ENCODE measurements at regions not wholly inside any gene's neighbourhood (a gene's known extent, or its start where the extent isn't known, plus 50 kb on each side); places are given as distances from the start of the nearest gene placed in this dataset.

DNA sequence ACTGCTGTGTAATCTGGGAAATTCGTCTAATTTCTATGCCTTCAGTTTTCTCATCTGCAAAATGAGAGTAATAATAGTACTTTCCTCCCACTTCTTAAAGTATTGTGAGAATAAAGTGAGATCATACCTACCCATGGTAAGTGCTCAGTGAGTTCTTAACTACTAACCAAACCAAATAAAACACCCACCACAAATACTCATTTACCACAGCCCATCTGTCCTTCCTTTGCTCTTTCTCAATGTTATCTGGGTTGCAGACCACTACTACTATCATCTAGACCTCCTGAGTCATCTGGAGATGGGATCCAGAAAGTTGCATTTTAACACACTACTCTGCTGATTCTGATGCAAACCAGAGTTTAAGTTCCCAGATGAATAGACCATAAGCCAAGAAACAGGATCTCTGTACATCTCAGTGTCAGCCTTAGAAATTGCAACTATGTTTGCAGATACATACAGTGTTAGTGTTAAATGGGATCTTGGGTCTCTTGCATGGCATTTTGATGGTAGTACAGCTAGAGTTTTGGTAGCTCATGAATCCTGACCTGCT, 105.4 kb upstream of the ATP10B start:
- Histone ChIP-seq H3K4me1 (ENCODE audit: control insufficient read depth, insufficient read depth, low read length) (no peaks in the 10 kb centered on the region; the same call in 1 of the 2 replicates), H2AFZ (ENCODE audit: control insufficient read depth, low read depth, low read length) (no peak overlapping the region), H3K27ac (ENCODE audit: control insufficient read depth, insufficient read depth) (no peak overlapping the region), H3K4me2 (ENCODE audit: control insufficient read depth, insufficient read depth) (no peak overlapping the region), H3K9ac (ENCODE audit: control insufficient read depth, insufficient read depth, low read length) (no peak overlapping the region), H3K79me2 (ENCODE audit: control insufficient read depth, insufficient read depth, low read length) (no peaks in the 10 kb centered on the region), H3K27me3 (replicated peaks in 1 of 2; ENCODE audit: control insufficient read depth in 2 of 2, insufficient read depth in 2 of 2, low read length in 1 of 2) (no peaks in the 10 kb centered on the region), H3K36me3 (ENCODE audit: control insufficient read depth in 2 of 2, insufficient read depth in 2 of 2, low read length in 1 of 2) (no peaks in the 10 kb centered on the region), H3K9me3 (replicated peaks; ENCODE audit: control insufficient read depth, insufficient read depth, low read length) (no peaks in the 10 kb centered on the region), H3K4me3 (no peak overlapping the region), H4K20me1 (ENCODE audit: control insufficient read depth, insufficient read depth) (no peaks in the 10 kb centered on the region)
- no TSS peak for BruUV-seq (replicated peaks)
- DNase-seq (ENCODE audit: low read depth, low spot score) (no peak), FAIRE-seq (peak; percentile 83), ATAC-seq (peak; percentile 60)
- SMC1A ChIA-PET (ENCODE audit: uncharacterized antibody, unreplicated experiment): interaction anchor here (1.1 to 1.3 kb wide), 2 partner anchors 114 to 154 kb away, joined by 3 to 4 read pairs; no protein-coding TSS in a partner anchor
- in situ Hi-C loops (cut with MboI): no loop called here
- POLR2A ChIA-PET: no interaction called here
- RAD21 ChIA-PET (ENCODE audit: unreplicated experiment): no interaction called here
- CTCF ChIA-PET: no interaction called here
- 0% methylated on average over 1 of the region's 1 CpG for WGBS (ENCODE audit: insufficient coverage, insufficient replicate concordance, low lambda C conversion rate, missing lambda C conversion rate)
- TF ChIP-seq, protein P1, sequence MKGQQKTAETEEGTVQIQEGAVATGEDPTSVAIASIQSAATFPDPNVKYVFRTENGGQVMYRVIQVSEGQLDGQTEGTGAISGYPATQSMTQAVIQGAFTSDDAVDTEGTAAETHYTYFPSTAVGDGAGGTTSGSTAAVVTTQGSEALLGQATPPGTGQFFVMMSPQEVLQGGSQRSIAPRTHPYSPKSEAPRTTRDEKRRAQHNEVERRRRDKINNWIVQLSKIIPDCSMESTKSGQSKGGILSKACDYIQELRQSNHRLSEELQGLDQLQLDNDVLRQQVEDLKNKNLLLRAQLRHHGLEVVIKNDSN (IDR thresholded peaks at IDR 0.05; ENCODE audit: borderline replicate concordance, extremely low read length, insufficient read depth, low read depth, low read length): no peak
- TF ChIP-seq MTA2 (IDR thresholded peaks at IDR 0.05; ENCODE audit: low read depth) (peak; percentile 34; the same call in 1 of the 2 replicates), RUNX3 (IDR thresholded peaks at IDR 0.05; ENCODE audit: low read length) (peak; percentile 50), KLF5 (IDR thresholded peaks at IDR 0.05; ENCODE audit: partially characterized antibody) (no peak), ETV6 (conservative IDR thresholded peaks at IDR 0.05 in 1 of 2, IDR thresholded peaks at IDR 0.05 in 1 of 2; ENCODE audit: borderline replicate concordance in 1 of 2, low read depth in 1 of 2) (no peak), LARP7 (IDR thresholded peaks at IDR 0.05) (no peak), ASH2L (IDR thresholded peaks at IDR 0.05; ENCODE audit: borderline replicate concordance, low read depth) (no peak), BCL11A (IDR thresholded peaks at IDR 0.05; ENCODE audit: low read depth, low read length) (0 out of 2 replicates have a peak, but pooled peaks have one; percentile 40), YY1 (IDR thresholded peaks at IDR 0.05; ENCODE audit: low read depth, low read length) (no peak), RCOR1 (conservative IDR thresholded peaks at IDR 0.05; ENCODE audit: low read depth, low read length) (no peak), ZNF274 (IDR thresholded peaks at IDR 0.05; ENCODE audit: insufficient read depth, insufficient read length) (no peak), DPF2 (IDR thresholded peaks at IDR 0.05) (0 out of 2 replicates have a peak, but pooled peaks have one; percentile 35), IKZF2 (IDR thresholded peaks at IDR 0.05) (peak; percentile 23 to 49; a peak in 1 of 4 replicates), MTA3 (IDR thresholded peaks at IDR 0.05; ENCODE audit: borderline replicate concordance, low read length) (no peak)
- TF ChIP-seq, protein P2, sequence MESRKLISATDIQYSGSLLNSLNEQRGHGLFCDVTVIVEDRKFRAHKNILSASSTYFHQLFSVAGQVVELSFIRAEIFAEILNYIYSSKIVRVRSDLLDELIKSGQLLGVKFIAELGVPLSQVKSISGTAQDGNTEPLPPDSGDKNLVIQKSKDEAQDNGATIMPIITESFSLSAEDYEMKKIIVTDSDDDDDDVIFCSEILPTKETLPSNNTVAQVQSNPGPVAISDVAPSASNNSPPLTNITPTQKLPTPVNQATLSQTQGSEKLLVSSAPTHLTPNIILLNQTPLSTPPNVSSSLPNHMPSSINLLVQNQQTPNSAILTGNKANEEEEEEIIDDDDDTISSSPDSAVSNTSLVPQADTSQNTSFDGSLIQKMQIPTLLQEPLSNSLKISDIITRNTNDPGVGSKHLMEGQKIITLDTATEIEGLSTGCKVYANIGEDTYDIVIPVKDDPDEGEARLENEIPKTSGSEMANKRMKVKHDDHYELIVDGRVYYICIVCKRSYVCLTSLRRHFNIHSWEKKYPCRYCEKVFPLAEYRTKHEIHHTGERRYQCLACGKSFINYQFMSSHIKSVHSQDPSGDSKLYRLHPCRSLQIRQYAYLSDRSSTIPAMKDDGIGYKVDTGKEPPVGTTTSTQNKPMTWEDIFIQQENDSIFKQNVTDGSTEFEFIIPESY (IDR thresholded peaks at IDR 0.05): no peak
- TF ChIP-seq, protein P3, sequence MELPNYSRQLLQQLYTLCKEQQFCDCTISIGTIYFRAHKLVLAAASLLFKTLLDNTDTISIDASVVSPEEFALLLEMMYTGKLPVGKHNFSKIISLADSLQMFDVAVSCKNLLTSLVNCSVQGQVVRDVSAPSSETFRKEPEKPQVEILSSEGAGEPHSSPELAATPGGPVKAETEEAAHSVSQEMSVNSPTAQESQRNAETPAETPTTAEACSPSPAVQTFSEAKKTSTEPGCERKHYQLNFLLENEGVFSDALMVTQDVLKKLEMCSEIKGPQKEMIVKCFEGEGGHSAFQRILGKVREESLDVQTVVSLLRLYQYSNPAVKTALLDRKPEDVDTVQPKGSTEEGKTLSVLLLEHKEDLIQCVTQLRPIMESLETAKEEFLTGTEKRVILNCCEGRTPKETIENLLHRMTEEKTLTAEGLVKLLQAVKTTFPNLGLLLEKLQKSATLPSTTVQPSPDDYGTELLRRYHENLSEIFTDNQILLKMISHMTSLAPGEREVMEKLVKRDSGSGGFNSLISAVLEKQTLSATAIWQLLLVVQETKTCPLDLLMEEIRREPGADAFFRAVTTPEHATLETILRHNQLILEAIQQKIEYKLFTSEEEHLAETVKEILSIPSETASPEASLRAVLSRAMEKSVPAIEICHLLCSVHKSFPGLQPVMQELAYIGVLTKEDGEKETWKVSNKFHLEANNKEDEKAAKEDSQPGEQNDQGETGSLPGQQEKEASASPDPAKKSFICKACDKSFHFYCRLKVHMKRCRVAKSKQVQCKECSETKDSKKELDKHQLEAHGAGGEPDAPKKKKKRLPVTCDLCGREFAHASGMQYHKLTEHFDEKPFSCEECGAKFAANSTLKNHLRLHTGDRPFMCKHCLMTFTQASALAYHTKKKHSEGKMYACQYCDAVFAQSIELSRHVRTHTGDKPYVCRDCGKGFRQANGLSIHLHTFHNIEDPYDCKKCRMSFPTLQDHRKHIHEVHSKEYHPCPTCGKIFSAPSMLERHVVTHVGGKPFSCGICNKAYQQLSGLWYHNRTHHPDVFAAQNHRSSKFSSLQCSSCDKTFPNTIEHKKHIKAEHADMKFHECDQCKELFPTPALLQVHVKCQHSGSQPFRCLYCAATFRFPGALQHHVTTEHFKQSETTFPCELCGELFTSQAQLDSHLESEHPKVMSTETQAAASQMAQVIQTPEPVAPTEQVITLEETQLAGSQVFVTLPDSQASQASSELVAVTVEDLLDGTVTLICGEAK (IDR thresholded peaks at IDR 0.05; ENCODE audit: borderline replicate concordance): no peak
- intact Hi-C loops (cut with micrococcal nuclease; ENCODE audit: unreplicated experiment): loop anchor here (10.0 kb wide), 1 partner anchor 453 kb away; no protein-coding TSS in a partner anchor

All from GM12878 (cell line).